GM12878 (cell line): ENCODE measurements at regions not wholly inside any gene's neighbourhood (a gene's known extent, or its start where the extent isn't known, plus 50 kb on each side); places are given as distances from the start of the nearest gene placed in this dataset.

Experiments used
- ATAC-seq: fragments of 200-7000 bp; cut with Tn5 transposase; 3 replicates; pipeline ENCODE4 v1.9.1; 2020; ENCODE audit warnings: mild to moderate bottlenecking, moderate library complexity
- BruUV-seq: library from RNA; stranded (reverse); fragments of 400-500 nt; replicated peaks from 2 replicates; lab custom pipeline; 2021; lab: Mats Ljungman, UMichigan
- CTCF ChIA-PET: fragments of 300-600 bp; sonication (Branson Sonifier 250); formaldehyde crosslinking; extraction: SDS; loops from one replicate; lab custom pipeline; 2021; ENCODE audit warnings: inconsistent platforms; lab: Yijun Ruan, JAX
- POLR2A ChIA-PET: fragments of 350-600 bp; formaldehyde crosslinking; extraction: SDS; loops from one replicate; lab custom pipeline; 2021; ENCODE audit warnings: inconsistent platforms; lab: Charles Lee
- RAD21 ChIA-PET: fragments of 300-600 bp; sonication (Branson Sonifier 250); formaldehyde crosslinking; loops from one replicate; lab custom pipeline; 2023; ENCODE audit warnings: antibody characterized with exemption; ENCODE audit not compliant: unreplicated experiment; lab: Charles Lee
- SMC1A ChIA-PET: fragments of 300-600 bp; sonication (Branson Sonifier 250); formaldehyde crosslinking; loops from one replicate; lab custom pipeline; 2023; ENCODE audit not compliant: unreplicated experiment, uncharacterized antibody; lab: Charles Lee
- DNase-seq: peaks from one replicate; pipeline ENCODE4 v3.0.0-alpha.2; 2011; ENCODE audit warnings: low read depth, low spot score
- FAIRE-seq: peaks from 3 replicates; lab custom pipeline; 2011; peaks lifted over from hg19 to GRCh38; lab: Jason Lieb, UNC
- H2AFZ ChIP-seq: 2 replicates; pipeline ENCODE4 v1.6.0; 2011; ENCODE audit warnings: low read depth, low read length, control low read depth; ENCODE audit not compliant: control insufficient read depth
- H3K27ac ChIP-seq: 2 replicates; pipeline ENCODE4 v1.5.1; 2011; ENCODE audit warnings: control low read depth; ENCODE audit not compliant: control insufficient read depth, insufficient read depth
- H3K27me3 ChIP-seq, 2 experiments: replicated peaks in 1 of 2; 2 replicates each; pipeline versions ENCODE4 v1.6.0 to v1.6.1; 2011; ENCODE audit warnings: low read length in 1 of 2; ENCODE audit not compliant: control insufficient read depth in 2 of 2, insufficient read depth in 2 of 2
- H3K36me3 ChIP-seq, 2 experiments: 2 replicates each; pipeline ENCODE4 v1.5.1; 2011; ENCODE audit warnings: low read length in 1 of 2; ENCODE audit not compliant: control insufficient read depth in 2 of 2, insufficient read depth in 2 of 2
- H3K4me1 ChIP-seq: 2 replicates; pipeline ENCODE4 v1.6.1; 2011; ENCODE audit warnings: mild to moderate bottlenecking, low read length, moderate library complexity, mixed read lengths; ENCODE audit not compliant: control insufficient read depth, insufficient read depth
- H3K4me2 ChIP-seq: 2 replicates; pipeline ENCODE4 v1.6.0; 2011; ENCODE audit warnings: control low read depth; ENCODE audit not compliant: control insufficient read depth, insufficient read depth
- H3K4me3 ChIP-seq: fragments of 200-600 bp; sonication (generic); 2 replicates; pipeline ENCODE4 v1.5.1; 2016
- H3K79me2 ChIP-seq: 2 replicates; pipeline ENCODE4 v1.6.0; 2011; ENCODE audit warnings: low read length; ENCODE audit not compliant: control insufficient read depth, insufficient read depth
- H3K9ac ChIP-seq: 2 replicates; pipeline ENCODE4 v1.8.0; 2011; ENCODE audit warnings: low read length, control low read depth, mixed read lengths; ENCODE audit not compliant: control insufficient read depth, insufficient read depth
- H3K9me3 ChIP-seq: replicated peaks from 3 replicates; pipeline ENCODE4 v1.5.1; 2011; ENCODE audit warnings: mild to moderate bottlenecking, low read length; ENCODE audit not compliant: control insufficient read depth, insufficient read depth
- H4K20me1 ChIP-seq: 2 replicates; pipeline ENCODE4 v1.6.0; 2011; ENCODE audit not compliant: control insufficient read depth, insufficient read depth
- BCL11A ChIP-seq: IDR thresholded peaks from 2 replicates; pipeline ENCODE4 v1.6.1; 2011; ENCODE audit warnings: low read depth, low read length
- CEBPB ChIP-seq, 2 experiments: fragments of 150-350 bp in 1 of 2; IDR thresholded peaks; 2 replicates each; pipeline ENCODE4 v1.6.1; 2012 to 2014; ENCODE audit warnings: low read depth in 2 of 2, low read length in 2 of 2, borderline replicate concordance in 1 of 2, inconsistent platforms in 1 of 2
- ELK1 ChIP-seq: IDR thresholded peaks from 2 replicates; pipeline ENCODE4 v1.6.1; 2012; ENCODE audit warnings: low read depth, low read length, improper control_type of control experiment
- ETV6 ChIP-seq, 2 experiments: fragments of 450-650 bp in 1 of 2; IDR thresholded peaks in 1 of 2; conservative IDR thresholded peaks in 1 of 2; 2 replicates each; pipeline ENCODE4 v1.6.1; 2014; ENCODE audit warnings: antibody characterized with exemption in 1 of 2, borderline replicate concordance in 1 of 2, low read depth in 1 of 2, mild to moderate bottlenecking in 1 of 2, moderate library complexity in 1 of 2
- IRF4 ChIP-seq: IDR thresholded peaks from 2 replicates; pipeline ENCODE4 v1.6.1; 2011; ENCODE audit warnings: low read depth, low read length
- KAT2A ChIP-seq: conservative IDR thresholded peaks from 2 replicates; pipeline ENCODE4 v1.6.1; 2011; ENCODE audit warnings: low read depth, low read length; ENCODE audit not compliant: control insufficient read depth
- LARP7 ChIP-seq: fragments of 450-650 bp; IDR thresholded peaks from 2 replicates; pipeline ENCODE4 v1.6.1; 2017; ENCODE audit warnings: mild to moderate bottlenecking
- MEF2A ChIP-seq: IDR thresholded peaks from 2 replicates; pipeline ENCODE4 v1.6.1; 2011; ENCODE audit warnings: low read depth, mild to moderate bottlenecking, low read length, moderate library complexity; ENCODE audit not compliant: insufficient read depth
- NBN ChIP-seq: fragments of 450-650 bp; IDR thresholded peaks from 2 replicates; pipeline ENCODE4 v1.6.1; 2016
- NFYB ChIP-seq: IDR thresholded peaks from 2 replicates; pipeline ENCODE4 v1.6.1; 2011; ENCODE audit warnings: low read depth, mild to moderate bottlenecking, low read length, improper control_type of control experiment, moderate library complexity; ENCODE audit not compliant: insufficient read depth
- RFX5 ChIP-seq: IDR thresholded peaks from 2 replicates; pipeline ENCODE4 v1.6.1; 2011; ENCODE audit warnings: low read depth, low read length, improper control_type of control experiment
- TCF12 ChIP-seq: IDR thresholded peaks from 2 replicates; pipeline ENCODE4 v1.6.1; 2011; ENCODE audit warnings: low read depth, mild to moderate bottlenecking, low read length
- ZNF274 ChIP-seq: IDR thresholded peaks from one replicate; pipeline ENCODE4 v1.8.0; 2011; ENCODE audit not compliant: insufficient read length, insufficient read depth
- WGBS: methylation state at CpG from one replicate; pipeline ENCODE4 v1.1.6; 2016; ENCODE audit warnings: low lambda C conversion rate; ENCODE audit not compliant: insufficient replicate concordance, insufficient coverage; ENCODE audit errors: missing lambda C conversion rate; 5-methylcytosine and 5-hydroxymethylcytosine counted together
- in situ Hi-C: fragments of 300-500 bp; cut with MboI; formaldehyde crosslinking; loops from 9 replicates; pipeline ENCODE4 v1.14.3; 2018; ENCODE audit warnings: mixed read lengths
- intact Hi-C: fragments of 100-400 bp; cut with micrococcal nuclease; formaldehyde crosslinking; loops from one replicate; pipeline ENCODE4 v1.14.2; 2022; ENCODE audit not compliant: unreplicated experiment

DNA sequence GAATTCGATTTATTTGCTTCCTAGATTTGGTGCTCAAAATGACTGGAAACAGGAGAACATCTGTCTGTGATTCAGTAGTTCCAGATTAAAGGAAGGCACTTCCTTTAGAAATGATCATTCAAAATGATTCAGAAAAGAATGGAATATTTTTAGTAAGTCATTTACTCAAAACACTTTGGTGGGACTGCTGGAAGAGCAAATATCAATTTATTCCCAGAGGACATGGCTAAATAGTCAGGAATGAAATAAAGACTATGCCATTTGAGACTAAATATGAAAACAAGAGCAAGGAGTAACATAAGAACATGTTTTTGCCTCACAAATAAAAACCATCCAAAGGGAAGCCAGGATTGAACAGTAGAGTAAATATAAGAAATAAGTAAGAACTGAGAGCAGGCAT is 138.6 kb upstream of the RASA1 start:
- ChIA-PET RAD21 (no interaction called here), SMC1A (interaction anchor here (2.3 to 3.4 kb wide), 3 partner anchors 10 to 58 kb away, joined by 11 to 22 read pairs (median 21); no protein-coding TSS in a partner anchor), POLR2A (no interaction called here), CTCF (interaction anchor here (1.0 kb wide), 1 partner anchor 33 kb away, joined by 3 read pairs; no protein-coding TSS in a partner anchor)
- H3K9me3 ChIP-seq: no peaks in the 10 kb centered on the region; the same call in 2 of the 3 replicates
- H3K4me2 ChIP-seq: no peak overlapping the region
- H3K4me1 ChIP-seq: no peaks in the 10 kb centered on the region
- H4K20me1 ChIP-seq: no peaks in the 10 kb centered on the region
- in situ Hi-C loops (no loop called here), intact Hi-C loops (no loop called here)
- TF ChIP-seq RFX5 (no peak), MEF2A (no peak), ETV6 (conservative IDR thresholded peaks at IDR 0.05 in 1 of 2, IDR thresholded peaks at IDR 0.05 in 1 of 2; ENCODE audit: borderline replicate concordance in 1 of 2, low read depth in 1 of 2) (no peak), ZNF274 (no peak)
- no peak for FAIRE-seq
- no peak overlapping the region for H3K4me3 ChIP-seq
- 0% methylated on average over 1 of the region's 1 CpG for WGBS
- no peak for ATAC-seq
- no peak overlapping the region for H2AFZ ChIP-seq
- no TSS peak for BruUV-seq
- H3K27me3 ChIP-seq: no peaks in the 10 kb centered on the region
- H3K27ac ChIP-seq: no peak overlapping the region
- H3K79me2 ChIP-seq: no peaks in the 10 kb centered on the region
- no peaks in the 10 kb centered on the region for H3K36me3 ChIP-seq
- H3K9ac ChIP-seq: no peak overlapping the region
- DNase-seq: no peak

DNA sequence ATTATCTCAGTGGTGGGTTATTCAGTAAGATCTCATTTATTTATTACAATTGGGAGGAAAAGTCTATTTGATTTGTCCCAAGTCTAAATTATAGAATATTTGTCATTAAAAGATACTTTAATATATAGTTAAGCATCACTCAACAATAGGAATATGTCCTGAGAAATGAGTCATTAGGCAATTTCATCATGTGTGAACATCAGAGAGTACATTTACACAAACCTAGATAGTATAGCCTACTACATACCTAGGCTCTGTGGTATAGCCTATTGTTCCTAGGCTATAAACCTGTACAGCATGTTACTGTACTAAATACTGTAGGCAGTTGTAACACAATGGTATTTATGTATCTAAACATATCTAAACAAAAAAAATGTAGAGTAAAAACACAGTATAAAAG is 135.0 kb upstream of the RASA1 start:
- no peaks in the 10 kb centered on the region; the same call in 2 of the 3 replicates for H3K9me3 ChIP-seq
- no TSS peak for BruUV-seq
- no peak overlapping the region for H2AFZ ChIP-seq
- in situ Hi-C loops (no loop called here), intact Hi-C loops (no loop called here)
- TF ChIP-seq IRF4 (no peak), ELK1 (no peak), BCL11A (no peak), KAT2A (no peak), TCF12 (no peak), CEBPB (IDR thresholded peaks at IDR 0.05; ENCODE audit: borderline replicate concordance in 1 of 2, low read depth in 2 of 2, low read length in 2 of 2) (no peak), LARP7 (no peak), NBN (no peak), NFYB (no peak)
- no peaks in the 10 kb centered on the region for H3K27me3 ChIP-seq
- DNase-seq (no peak), FAIRE-seq (no peak), ATAC-seq (no peak)
- H3K9ac ChIP-seq: no peak overlapping the region
- H3K27ac ChIP-seq: no peak overlapping the region
- H3K4me1 ChIP-seq: no peaks in the 10 kb centered on the region
- H4K20me1 ChIP-seq: no peaks in the 10 kb centered on the region
- H3K4me2 ChIP-seq: no peak overlapping the region
- no peaks in the 10 kb centered on the region for H3K36me3 ChIP-seq
- RAD21 ChIA-PET: interaction anchor here (1.0 to 1.5 kb wide), 2 partner anchors 10 to 19 kb away, joined by 3 to 5 read pairs; no protein-coding TSS in a partner anchor
- POLR2A ChIA-PET: no interaction called here
- CTCF ChIA-PET: interaction anchor here (1.9 kb wide), 1 partner anchor 9 kb away, joined by 6 read pairs; no protein-coding TSS in a partner anchor
- no peaks in the 10 kb centered on the region for H3K79me2 ChIP-seq
- SMC1A ChIA-PET: interaction anchor here (0.9 to 2.2 kb wide), 5 partner anchors 9 to 97 kb away, joined by 3 to 14 read pairs (median 4); no protein-coding TSS in a partner anchor
- no peak overlapping the region for H3K4me3 ChIP-seq
